Fibroblast of skin of back (primary cell): ENCODE measurements at regions not wholly inside any gene's neighbourhood (a gene's known extent, or its start where the extent isn't known, plus 50 kb on each side); places are given as distances from the start of the nearest gene placed in this dataset.
"Not testable (repeated sequence)": the region's sequence is repeated elsewhere in the genome, so short reads cannot be mapped to it uniquely, and the experiment has no call there.

Experiments used
- DNase-seq: peaks from one replicate; pipeline ENCODE4 v3.0.0-alpha.2; 2013

GRCh38 chr12:96085475-96085874 is 50.1 kb upstream of the LTA4H start:
- no peak for DNase-seq

DNA sequence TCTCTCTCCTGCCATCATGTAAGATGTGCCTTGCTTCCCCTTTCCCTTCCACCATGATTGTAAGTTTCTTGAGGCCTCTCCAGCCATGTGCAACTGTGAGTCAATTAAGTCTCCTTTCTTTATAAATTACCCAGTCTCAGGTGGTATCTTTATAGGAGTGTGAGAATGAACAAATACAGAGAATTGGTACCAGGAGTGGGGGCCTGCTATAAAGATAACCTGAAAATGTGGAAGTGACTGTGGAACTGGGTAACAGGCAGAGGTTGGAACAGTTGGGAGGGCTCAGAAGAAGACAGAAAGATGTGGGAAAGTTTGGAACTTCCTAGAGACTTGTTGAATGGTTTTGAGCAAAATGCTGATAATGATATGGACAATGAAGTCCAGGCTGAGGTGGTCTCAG is 50.8 kb upstream of the LTA4H start:
- DNase-seq = not testable (repeated sequence)

DNA sequence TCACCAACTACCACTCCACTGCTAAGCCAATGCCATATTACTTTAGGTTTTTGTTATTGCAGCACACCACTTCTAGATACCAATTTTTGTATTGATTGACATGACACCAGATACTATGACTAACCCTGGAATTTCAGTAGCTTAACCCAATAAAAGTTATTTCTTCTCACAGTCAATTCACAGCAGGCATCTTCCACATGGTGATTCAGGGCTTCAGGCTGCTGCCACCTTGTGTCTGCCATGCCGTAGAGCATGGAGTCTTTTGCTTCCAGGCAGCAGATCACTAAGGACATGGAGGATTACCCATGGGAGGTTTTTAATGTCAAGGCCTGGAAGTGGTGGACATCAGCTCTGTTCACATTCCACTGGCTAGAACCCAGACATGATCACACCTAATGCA is 56.4 kb upstream of the LTA4H start:
- DNase-seq = no peak

GRCh38 chr12:96093543-96094196 is 58.3 kb upstream of the LTA4H start:
- no peak for DNase-seq

DNA sequence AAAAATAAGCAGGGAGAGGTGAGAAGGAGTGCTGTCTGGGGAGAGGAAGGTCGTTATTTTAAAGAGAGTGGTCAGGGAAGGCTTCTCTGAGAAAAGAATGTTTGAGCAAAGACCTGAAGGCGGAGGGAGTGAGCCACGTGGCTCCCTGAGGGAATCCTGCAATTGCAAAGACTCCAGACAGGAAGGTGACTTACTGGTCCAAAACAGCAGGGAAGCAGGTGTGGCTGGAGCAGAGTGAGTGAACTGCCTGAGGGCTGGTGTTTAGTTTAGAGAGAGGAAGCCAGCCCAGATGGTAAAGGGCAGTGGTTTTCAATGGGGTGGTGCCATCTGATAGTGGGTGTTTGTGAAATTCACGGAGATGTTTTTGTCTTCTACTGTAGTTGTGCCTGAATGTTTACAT is 58.8 kb upstream of the LTA4H start:
- peak; percentile 11 for DNase-seq

- DNase-seq = no peak
Measured at GRCh38 chr12:96098631-96099030, 63.2 kb upstream of the LTA4H start.

GRCh38 chr12:96099421-96099820 is 64.0 kb upstream of the LTA4H start:
- no peak for DNase-seq

GRCh38 chr12:96099986-96100385 is 64.6 kb upstream of the LTA4H start:
- DNase-seq = no peak

DNA sequence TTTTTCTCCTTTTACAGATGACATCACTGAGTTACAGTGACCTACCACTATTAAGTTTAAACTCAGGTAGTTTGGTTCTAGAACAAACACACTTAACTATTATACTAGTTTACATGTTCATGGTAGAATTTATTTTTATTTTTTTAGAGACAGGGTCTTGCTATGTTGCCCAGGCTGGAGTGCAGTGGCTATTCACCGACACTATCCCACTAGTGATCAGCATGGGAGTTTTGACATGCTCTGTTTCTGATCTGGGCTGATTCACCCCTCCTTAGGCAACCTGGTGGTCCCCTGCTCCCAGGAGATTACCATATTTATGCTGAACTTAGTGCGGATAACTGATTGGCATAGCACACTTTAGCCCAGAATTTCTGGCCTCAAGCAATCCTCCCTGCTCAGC is 66.4 kb upstream of the LTA4H start:
- DNase-seq = no peak

DNA sequence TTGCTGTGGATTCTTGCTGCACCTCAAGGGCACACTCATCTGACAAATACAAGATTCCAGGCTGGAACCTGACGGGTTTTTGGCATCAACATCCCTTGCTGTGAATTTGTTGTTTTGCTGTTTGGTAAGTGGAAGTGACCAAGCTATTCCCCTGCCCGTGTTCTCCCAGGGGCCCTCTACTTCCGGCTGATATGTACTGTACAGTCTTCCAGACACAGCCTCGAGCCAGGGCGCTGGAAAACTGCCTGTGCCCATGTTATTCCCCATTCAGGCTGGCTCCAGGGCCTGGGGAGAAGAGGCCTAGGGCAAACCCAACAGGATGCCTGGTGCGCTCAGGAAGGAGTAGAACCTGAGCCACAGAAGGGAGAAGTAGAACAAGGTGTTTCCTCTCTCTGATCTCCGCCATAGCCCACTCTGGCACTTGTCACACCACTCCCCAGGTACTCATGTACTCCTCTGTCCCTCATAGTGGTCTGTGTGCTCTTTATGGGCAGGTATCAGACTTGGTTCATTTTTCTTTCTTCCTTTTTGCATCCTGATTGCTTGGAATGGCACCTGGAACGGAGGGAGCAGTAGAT is 67.8 kb upstream of the LTA4H start:
- DNase-seq = no peak

GRCh38 chr12:96104566-96104965 is 69.2 kb upstream of the LTA4H start:
- DNase-seq = no peak

- DNase-seq = no peak
Measured at GRCh38 chr12:96106137-96106536, 70.8 kb upstream of the LTA4H start.

DNA sequence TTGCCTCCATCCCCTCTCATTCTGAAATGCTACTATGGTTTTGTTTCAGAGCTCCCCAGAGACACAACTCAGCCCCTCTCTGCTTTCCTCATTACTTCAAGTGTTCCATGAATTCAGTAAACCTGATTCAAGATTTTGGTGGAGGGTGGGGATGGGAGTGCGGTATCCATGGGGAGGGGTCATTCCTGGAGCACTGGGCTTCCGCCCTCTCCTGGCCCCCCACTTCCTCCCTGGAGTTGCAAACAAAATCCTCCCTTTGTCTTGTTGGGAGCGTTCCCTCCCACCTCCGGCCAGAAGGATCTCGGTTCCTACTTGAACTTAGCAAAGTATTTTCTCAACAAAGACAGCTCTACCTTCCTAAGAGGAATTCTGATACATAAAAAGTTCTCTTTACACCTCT is 71.8 kb upstream of the LTA4H start:
- no peak for DNase-seq

GRCh38 chr12:96108321-96108720 is 72.9 kb upstream of the LTA4H start:
- no peak for DNase-seq

DNA sequence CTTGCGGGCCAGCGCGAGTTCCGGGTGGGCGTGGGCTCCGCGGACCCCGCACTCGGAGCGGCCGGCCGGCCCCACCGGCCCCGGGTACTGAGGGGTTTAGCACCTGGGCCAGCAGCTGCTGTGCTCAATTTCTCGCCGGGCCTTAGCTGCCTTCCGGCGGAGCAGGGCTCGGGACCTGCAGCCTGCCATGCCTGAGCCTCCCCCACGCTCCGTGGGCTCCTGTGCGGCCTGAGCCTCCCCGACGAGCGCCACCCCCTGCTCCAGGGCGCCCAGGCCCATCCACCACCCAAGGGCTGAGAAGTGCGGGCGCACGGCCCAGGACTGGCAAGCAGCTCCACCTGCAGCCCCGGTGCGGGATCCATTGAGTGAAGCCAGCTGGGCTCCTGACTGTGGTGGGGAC is 73.6 kb upstream of the LTA4H start:
- not testable (repeated sequence) for DNase-seq

DNA sequence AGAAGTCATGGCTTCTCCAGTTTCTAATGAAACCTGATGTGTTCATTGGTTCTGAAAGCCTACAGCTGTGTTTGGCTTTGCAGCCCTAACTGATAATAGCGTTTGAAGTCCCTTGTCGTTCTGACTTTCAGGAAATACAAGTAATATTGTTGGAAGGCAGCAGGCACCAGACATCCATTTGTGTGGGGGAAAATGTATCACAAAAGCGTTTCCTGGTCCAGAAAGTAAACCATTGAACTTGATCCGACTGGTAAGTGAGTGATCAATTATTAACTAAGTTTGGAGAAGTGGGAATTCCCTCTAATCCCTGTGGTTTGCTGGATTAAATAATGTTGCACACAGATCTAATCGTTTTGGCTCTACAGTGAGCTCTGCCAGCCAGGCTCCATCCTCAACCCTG is 77.3 kb upstream of the LTA4H start:
- no peak for DNase-seq

- DNase-seq = no peak
Measured at GRCh38 chr12:96117460-96117859, 76.7 kb upstream of the ELK3 start.

GRCh38 chr12:96120359-96121100 is 73.6 kb upstream of the ELK3 start:
- no peak for DNase-seq

DNA sequence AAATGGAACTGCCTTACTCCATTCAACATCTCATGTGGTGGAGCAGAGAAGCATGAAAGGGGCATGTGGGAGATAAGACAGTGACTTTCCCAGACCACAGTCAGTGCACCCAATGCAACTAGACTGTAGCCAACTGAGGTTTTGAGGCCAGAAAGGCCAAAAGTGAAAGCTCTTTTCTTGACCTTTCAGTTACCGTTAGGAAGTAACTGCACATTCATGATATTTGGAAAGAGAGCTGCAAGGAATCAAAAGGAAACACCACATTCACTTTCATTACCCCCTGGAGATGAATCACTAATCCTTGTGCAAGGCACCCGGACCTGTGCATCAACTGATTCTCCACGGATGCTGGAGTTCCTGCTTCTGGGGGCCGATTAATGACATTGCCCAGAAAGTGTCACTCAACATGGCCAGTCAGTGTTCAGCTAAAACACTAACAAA is 72.9 kb upstream of the ELK3 start:
- no peak for DNase-seq

DNA sequence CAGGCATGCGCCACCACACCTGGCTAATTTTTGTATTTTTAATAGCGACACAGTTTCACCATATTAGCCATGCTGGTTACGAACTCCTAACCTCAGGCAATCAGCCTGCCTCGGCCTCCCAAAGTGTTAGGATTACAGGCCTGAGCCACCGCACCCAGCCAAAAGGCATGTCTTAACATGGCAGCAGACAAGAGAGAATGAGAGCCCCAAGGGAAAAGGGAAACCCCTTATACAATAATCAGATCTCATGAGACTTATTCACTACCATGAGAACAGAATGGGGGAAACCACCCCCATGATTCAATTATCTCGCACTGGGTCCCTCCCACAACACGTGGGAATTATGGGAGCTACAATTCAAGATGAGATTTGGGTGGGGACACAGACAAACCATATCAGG is 65.9 kb upstream of the ELK3 start:
- DNase-seq = not testable (repeated sequence)

DNA sequence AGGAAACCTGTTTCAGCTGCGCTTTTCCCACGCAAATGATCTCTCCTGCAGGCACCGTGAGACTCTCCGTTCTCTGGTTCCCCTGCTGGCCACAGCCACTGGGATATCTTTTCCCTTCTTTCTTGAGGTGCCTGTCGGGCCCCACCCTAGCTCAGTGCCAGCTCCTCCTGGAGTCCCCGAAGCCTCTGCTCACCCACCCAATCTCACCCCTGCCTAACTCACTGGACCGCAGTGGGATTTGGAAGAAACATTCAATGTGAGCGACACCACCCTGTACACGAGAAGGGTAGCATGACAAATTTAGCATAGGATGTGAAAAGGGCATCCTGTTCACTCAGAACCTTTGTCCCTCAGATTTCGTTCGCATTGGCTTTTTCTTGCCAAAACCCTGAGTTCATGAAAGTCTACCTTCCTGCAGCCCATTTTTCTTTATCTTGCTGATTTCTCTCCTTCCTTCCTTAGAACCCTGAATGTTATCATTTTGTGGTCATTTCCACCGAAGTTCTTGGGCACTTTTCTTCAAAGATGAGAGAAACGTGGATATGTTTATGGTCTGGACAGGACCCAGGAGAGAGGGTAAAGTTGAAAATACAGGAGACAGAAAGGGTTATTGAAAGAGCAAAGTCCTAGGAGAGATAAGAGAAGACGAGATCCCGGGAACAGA is 63.6 kb upstream of the ELK3 start:
- DNase-seq = no peak

GRCh38 chr12:96131230-96131788 is 62.9 kb upstream of the ELK3 start:
- no peak for DNase-seq

GRCh38 chr12:96132819-96133218 is 61.4 kb upstream of the ELK3 start:
- no peak for DNase-seq
